GM12892 (cell line): ENCODE measurements at regions not wholly inside any gene's neighbourhood (a gene's known extent, or its start where the extent isn't known, plus 50 kb on each side); places are given as distances from the start of the nearest gene placed in this dataset.
"Not testable (repeated sequence)": the region's sequence is repeated elsewhere in the genome, so short reads cannot be mapped to it uniquely, and the experiment has no call there.

Experiments
- DNase-seq: peaks from one replicate; pipeline ENCODE4 v3.0.0; 2011; ENCODE audit not compliant: insufficient read length
- FAIRE-seq: peaks from 2 replicates; lab custom pipeline; 2011; peaks lifted over from hg19 to GRCh38; lab: Jason Lieb, UNC

GRCh38 chr21:5117666-5118295 lies 5403.6 kb upstream of the TPTE start:
- not testable (repeated sequence) for DNase-seq, FAIRE-seq

- DNase-seq, FAIRE-seq: not testable (repeated sequence)
Measured at GRCh38 chr21:5118296-5118679, 5403.1 kb upstream of the TPTE start.

GRCh38 chr21:5119179-5119578 lies 5402.2 kb upstream of the TPTE start:
- not testable (repeated sequence) for DNase-seq, FAIRE-seq

GRCh38 chr21:5121399-5121798 lies 5400.0 kb upstream of the TPTE start:
- not testable (repeated sequence) for FAIRE-seq, DNase-seq

- FAIRE-seq, DNase-seq: not testable (repeated sequence)
Measured at GRCh38 chr21:5121849-5122248, 5399.5 kb upstream of the TPTE start.

GRCh38 chr21:5123655-5124054 lies 5397.7 kb upstream of the TPTE start:
- not testable (repeated sequence) for FAIRE-seq, DNase-seq

GRCh38 chr21:5128261-5128660 lies 5393.1 kb upstream of the TPTE start:
- FAIRE-seq, DNase-seq: not testable (repeated sequence)

- DNase-seq, FAIRE-seq: not testable (repeated sequence)
Measured at GRCh38 chr21:5133824-5134223, 5387.6 kb upstream of the TPTE start.

GRCh38 chr21:5136406-5136805 lies 5385.0 kb upstream of the TPTE start:
- DNase-seq, FAIRE-seq: not testable (repeated sequence)

GRCh38 chr21:5137006-5137405 lies 5384.4 kb upstream of the TPTE start:
- not testable (repeated sequence) for FAIRE-seq

GRCh38 chr21:5138687-5139086 lies 5382.7 kb upstream of the TPTE start:
- not testable (repeated sequence) for DNase-seq, FAIRE-seq

More at GRCh38 chr21:5137006-5137405, 5384.4 kb upstream of the TPTE start:
- not testable (repeated sequence) for DNase-seq

GRCh38 chr21:5139528-5139927 lies 5381.9 kb upstream of the TPTE start:
- DNase-seq, FAIRE-seq: not testable (repeated sequence)

- not testable (repeated sequence) for FAIRE-seq
Measured at GRCh38 chr21:5143011-5143410, 5378.4 kb upstream of the TPTE start.

GRCh38 chr21:5144731-5145130 lies 5376.7 kb upstream of the TPTE start:
- not testable (repeated sequence) for DNase-seq, FAIRE-seq

More at GRCh38 chr21:5143011-5143410, 5378.4 kb upstream of the TPTE start:
- not testable (repeated sequence) for DNase-seq

GRCh38 chr21:5147685-5148084 lies 5373.7 kb upstream of the TPTE start:
- not testable (repeated sequence) for DNase-seq, FAIRE-seq

GRCh38 chr21:5149222-5149621 lies 5372.2 kb upstream of the TPTE start:
- not testable (repeated sequence) for FAIRE-seq, DNase-seq

- DNase-seq, FAIRE-seq: not testable (repeated sequence)
Measured at GRCh38 chr21:5153842-5154640, 5367.3 kb upstream of the TPTE start.

- not testable (repeated sequence) for FAIRE-seq, DNase-seq
Measured at GRCh38 chr21:5154641-5154982, 5366.8 kb upstream of the TPTE start.

- not testable (repeated sequence) for DNase-seq, FAIRE-seq
Measured at GRCh38 chr21:5162693-5163574, 5358.4 kb upstream of the TPTE start.

GRCh38 chr21:5165829-5166228 lies 5355.6 kb upstream of the TPTE start:
- not testable (repeated sequence) for FAIRE-seq, DNase-seq
